ENCODE measurements at regions not wholly inside any gene's neighbourhood (a gene's known extent, or its start where the extent isn't known, plus 50 kb on each side); places are given as distances from the start of the nearest gene placed in this dataset.

DNA sequence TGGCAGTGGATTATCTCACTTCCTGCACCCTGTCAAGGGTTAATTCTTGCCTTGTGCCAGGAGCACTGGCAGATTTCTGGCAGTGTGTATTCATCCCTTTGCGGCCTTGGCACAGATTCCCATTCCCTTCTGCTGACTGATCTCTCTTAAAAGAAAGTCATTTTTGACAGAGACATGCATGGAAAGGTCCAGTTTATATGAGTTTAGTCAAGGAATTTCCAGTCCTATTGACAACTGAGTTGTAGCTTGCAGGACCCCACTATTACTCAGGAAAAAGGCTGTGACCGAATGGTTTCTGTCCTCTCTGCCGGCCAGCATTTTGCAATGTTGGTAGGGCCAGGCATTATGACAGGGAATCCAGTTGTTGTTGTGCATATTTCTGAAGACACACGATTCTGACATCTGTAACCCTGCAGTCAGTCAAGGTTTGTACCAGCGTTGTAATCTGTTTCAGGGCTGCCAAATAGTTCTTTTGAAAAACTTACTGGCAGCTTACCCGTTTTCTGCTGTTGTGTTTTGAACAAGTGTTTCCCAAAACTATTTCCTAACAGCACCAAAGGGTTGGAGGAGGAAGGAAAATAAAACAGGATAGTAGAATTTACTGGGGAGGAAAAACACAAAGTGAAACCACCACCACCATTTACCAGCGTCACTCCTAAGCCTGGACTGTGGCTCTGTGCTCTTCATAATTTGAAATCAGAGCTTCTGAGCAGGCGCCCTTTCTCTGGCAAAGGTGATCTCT, 243.4 kb upstream of the KLF4 start:
- DNase-seq (ENCODE audit: low read depth), result peak; percentile 91

DNA sequence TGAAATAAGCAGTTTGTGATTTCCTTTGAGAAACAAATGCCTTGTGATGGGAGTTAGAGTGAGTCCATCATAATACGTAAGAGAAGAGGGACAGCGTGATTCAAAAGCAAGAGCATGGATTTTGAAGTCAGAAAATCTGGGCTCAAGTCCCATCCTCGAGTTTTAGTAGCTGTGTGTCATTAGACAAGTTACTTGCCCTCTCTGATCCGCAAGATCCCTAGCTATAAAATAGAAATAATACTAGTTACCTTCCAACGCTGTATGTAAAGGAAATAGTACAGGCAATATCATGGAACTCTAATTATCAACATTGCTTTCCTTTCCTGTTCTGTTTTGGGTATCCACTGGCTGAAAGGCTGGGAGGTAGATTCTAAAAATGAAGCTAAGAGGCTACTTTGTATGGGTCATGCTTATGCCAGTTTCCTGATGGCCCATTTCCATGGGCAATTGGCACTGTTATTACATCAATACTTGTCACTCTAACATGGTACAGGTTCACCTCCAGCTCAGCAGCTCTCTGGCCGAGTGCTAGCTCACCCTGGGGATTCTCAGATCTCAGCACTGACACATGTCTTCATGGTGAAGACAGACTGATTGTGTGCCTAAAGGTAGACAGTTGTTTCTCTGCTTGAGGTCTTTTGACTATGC, 241.7 kb upstream of the KLF4 start:
- DNase-seq (ENCODE audit: low read depth), result no peak

DNA sequence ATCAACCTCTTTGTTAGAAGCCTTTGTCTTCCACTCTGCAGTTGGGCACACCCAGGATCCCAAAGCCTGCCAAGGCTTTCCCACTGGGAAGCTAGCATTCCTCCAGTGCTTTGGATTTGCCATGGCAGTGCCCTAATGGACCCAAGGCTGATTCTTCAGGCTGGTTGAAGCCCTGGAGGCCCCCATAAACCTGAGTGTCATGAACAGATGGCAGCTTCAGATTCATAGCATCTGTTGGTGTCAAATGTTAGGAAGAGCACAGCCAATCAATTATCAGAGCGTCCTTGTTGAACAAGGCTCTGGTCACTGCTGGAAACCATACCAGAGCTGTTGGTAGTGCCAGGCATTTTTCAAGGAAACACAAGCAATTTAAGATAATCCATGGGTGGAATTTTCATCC, 241.1 kb upstream of the KLF4 start:
- no peak for DNase-seq (ENCODE audit: low read depth)

DNA sequence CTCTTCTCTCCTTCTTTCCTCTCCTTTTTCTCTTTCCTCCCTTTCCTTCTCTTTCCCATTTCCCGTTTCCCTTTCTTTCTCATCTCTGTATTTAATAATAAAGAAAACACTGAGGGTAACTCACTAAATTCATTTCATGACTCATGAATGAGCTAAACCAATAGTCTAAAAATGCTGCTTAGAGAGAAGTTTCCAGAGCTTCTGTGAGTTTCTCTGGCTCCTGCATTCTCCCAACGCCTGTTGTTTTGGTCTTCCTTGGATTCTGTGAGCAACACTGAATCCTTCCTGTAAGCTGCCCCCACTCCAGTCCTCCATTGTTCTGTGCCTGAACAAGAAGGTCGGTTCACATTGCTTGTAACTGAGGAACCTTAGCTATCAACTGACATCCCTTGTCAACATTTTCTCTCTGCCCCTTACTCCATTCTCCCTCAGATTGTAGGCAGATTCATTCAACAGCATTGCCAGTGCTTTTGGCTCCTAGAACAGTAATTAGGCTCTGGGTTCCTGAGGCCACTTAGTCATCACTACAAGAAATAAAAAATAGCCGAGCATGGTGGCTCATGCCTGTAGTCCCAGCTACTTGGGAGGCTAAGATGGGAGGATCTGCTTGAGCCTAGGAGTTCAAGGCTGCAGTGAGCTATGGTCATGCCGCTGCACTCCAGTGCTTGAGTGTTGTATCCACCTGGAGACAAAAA, 237.7 kb upstream of the KLF4 start:
- peak; percentile 50 for DNase-seq (ENCODE audit: low read depth)

DNA sequence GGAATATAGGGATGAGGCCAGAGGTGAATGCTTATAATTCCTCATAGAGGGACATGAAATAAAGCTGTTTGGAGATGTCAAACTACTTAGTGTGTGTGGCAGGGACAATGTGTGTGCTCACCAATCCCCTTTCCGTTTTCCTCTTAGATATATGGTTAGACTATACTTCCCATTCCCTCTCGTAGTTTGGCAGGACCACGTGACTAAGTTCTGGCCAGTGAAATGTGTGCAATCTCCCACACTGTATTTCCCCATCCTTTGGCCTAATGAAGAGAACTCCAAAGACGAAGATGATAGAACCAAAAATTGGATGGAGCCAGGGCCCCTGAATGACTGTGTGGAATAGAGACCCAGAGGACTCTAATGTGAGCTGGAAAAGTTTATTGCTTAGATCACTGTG, 233.4 kb upstream of the KLF4 start:
- DNase-seq (ENCODE audit: low read depth), result no peak

DNA sequence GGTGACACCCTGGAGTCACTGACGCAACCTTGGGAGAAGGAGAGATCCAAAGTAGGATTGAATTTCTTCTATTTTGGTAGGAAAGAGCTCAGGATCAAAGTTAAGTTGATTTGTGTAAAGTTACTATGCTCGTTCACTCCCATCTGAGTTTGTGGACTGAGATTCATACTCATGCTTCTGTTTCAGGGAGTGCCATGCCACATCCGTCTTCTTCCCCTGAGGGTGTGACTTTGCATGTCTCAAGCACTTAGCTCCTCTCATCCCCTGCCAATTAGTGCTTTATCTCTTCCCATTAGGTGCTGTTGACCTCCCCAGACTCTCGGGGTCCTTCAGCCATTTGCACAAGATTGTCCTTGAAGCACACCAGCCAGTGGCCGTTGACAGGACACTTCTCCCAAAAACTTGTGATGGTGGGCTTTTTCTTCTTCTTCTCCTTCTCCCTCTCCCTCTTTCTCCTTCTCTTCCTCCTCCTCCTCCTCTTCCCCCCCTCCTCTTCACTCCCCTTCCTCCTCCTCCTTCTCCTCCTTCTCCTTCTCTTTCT, 232.2 kb upstream of the KLF4 start:
- DNase-seq (ENCODE audit: low read depth), result peak; percentile 58

DNA sequence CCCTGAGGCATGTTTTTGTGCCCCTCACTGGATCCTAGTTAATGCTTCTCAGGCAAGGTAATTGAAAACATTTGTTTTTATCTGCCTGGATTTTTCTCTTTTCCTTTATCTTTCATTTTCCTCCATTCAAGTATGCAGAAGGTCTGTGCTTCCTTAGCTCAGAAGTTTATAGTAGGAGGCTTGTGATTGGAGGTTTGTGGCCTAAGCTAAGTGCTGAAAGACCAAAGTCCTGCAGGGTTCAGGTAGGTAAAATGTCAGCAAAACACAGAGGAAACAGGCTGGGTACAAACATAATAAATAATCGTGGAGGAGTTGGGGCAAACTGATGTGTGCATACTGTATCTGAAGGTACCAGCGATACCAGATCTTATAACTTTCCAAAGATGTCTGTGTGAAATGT, 230.9 kb upstream of the KLF4 start:
- DNase-seq (ENCODE audit: low read depth), result peak; percentile 24

DNA sequence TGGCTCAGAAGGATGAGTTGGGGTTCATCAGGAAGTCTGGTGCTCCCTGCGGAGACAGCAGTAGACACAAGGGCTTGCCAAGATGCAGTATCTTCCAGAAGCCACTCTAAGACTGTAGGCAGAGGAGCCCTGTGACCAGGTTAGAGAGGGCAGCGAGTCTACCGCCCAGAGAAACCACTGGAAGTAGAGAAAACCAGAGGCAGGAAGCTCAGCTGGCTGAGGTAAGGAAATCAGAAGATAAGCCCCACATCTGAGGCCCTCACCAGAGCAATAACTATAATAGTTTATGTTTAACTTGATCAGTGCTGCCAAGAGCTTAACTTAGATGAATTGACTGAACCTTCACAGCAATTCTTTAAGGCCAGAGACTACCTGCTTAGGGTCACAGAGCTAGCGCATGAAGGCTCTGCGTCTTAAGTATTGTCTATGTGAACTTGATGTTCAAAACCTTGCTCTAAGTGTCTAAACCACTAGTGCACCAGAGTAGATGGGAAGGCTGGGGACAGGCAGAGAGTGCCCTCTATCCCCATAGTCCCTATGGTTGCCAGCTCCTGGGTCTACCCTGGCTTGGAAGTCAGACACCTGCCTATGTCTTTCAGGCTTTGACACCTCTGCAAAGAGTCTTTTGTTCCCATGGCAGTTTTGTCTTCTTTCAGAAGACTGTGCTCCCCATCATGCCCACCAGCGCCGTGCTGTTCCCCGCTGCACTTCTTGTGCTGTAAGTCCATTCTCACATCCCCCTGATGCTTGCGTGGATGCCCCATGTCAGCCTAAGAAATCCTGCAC, 228.2 kb upstream of the KLF4 start:
- DNase-seq (ENCODE audit: low read depth), result no peak

DNA sequence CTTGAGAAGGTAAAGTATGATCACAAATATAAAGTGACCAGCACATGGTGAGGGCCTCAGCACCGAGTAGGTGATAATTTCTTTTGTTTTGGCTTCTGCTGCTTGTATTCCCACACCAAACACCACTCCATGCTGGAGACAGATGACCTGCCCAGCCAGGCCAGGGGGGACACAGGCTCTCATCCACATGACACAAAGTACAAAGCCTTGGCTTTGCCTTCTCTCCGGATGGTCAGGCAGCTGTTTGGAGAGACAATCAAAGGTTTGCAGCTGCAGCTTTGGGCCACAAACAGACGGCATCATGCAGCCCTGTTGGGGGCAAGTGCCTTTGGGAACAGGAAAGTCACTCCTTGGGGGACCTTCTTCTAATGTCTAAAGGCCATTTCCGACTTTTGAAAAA, 226.2 kb upstream of the KLF4 start:
- no peak for DNase-seq (ENCODE audit: low read depth)

DNA sequence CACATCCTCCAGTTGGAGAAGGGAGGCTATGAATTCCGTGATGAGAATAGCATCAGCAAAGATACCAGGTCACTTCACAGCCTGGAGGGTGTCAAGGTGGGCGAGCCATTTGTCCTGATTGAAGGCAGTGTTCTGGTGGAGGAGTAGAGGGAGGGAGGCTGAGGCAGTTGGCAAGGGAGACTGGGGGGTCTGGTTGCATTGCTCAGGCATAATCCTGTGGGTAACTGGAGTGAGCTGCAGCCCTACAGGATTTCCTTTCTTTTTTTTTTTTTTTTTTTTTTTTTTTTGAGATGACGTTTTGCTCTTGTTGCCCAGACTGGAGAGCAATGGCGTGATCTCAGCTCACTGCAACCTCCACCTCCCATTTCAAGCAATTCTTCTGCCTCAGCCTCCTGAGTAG, 223.9 kb upstream of the KLF4 start:
- no peak for DNase-seq (ENCODE audit: low read depth)

DNA sequence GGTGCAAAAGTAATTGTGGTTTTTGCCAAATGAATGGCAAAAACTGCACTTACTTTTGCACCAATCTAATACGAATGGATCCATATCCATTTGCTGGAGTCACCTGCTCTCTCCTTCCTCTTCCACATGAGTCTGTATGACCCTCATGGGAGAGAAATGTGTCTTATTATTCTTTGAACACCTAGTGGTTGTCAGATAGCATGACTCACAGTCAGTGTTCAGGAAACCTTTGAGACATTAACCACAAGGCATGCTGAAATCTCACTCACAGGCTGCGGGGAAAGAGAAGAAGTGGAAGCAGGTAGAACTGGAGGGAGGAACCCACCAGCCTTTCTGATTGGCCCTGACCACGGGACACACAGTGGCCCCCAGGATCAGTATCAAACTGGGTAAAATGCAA, 222.8 kb upstream of the KLF4 start:
- DNase-seq (ENCODE audit: low read depth), result peak; percentile 82

DNA sequence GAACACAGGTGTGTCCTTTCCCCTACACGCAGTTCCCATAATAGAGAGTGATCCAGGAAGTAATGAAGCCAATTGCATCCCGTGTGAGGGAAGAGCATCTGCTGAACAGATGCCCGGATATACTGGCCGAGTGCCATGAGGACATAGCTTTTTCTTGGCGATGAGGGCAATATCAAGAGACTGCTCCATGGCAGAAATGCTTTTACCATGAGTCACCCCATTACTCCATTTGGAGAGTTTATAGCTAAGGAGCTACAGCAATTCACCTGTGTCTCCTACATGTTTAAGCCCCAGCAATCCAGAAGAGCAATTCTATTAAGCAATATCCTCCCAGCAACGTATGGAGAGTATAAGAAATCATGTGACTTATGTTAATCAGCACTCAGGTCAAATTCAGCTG, 222.0 kb upstream of the KLF4 start:
- DNase-seq (ENCODE audit: low read depth), result peak; percentile 99

DNA sequence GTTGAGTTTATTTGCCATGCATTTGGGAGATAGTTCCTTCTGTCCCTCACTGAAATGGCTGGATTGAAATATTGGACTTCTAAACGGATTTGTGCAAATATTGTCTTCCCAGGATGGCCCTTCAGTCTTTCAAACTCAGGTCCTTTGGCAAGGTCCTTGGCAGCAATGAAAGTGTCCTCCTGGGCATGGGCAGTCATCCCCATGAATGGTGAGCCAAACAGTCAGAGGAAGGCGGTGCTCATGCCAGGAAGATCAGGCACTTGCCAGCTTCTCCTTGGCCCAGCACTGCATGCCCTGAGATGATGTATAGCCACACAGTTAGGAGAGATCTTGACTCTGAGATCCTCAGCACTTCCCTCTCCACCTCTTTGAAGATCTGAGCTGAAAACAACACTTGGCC, 221.4 kb upstream of the KLF4 start:
- no peak for DNase-seq (ENCODE audit: low read depth)

DNA sequence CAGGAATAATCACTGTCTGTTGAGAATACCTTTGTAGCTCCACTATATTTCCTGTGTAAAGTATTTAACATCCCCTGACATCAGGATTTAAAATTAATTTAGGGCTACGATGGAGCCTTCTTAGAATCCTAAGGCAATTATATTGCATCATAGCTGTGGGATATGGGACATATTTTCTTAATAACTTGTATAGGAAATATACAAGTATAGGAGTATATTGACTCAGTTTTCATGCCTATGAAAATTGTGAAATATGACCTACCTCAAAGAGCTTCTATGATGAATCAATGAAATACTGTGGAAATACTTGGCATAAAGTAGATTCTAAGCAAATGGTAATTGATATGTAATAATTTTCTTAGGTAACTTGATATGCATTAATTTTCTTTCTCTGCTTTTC, 221.0 kb upstream of the KLF4 start:
- no peak for DNase-seq (ENCODE audit: low read depth)

DNA sequence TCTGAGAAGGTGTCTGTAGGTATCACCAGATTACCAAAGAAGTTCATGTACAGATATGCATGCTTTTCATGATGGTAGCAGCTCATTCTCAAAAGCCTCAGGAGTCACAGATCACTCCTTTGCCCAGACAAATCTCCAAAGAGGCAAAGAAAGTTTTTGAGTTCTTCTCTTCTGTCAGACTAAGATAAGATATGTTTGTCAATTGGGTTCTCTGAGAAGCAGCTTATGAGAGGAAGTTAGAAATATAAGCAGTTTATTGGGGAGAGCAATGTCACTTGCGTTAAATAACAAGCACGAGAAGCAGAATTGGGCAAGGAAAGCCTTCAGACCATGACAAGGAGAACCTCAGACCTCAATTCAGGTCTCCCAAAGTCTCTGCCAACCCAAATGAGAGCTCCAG, 219.2 kb upstream of the KLF4 start:
- DNase-seq (ENCODE audit: low read depth), result no peak

DNA sequence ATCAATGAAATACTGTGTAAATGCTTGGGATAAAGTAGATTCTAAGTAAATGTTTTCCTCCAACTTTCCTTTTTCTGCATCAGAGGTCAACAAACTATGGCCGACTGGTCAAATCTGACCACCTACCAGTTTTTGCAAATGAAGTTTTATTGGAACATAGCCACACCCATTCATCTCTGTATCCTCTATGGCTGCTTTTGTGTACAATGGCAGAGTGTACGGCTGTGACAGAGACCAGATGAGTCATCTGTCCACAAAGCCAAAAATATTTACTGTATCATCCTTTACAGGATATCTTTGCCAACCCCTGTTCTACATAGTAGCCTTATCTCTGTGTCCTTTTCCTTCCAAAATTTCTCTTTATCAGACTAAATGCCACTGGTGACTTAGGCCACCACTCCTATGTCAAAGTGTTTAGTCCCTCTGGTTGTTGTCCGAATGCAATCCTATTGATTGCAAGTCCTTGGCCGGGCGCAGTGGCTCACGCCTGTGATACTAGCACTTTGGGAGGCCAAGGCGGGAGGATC, 218.4 kb upstream of the KLF4 start:
- peak; percentile 96 for DNase-seq (ENCODE audit: low read depth)

DNA sequence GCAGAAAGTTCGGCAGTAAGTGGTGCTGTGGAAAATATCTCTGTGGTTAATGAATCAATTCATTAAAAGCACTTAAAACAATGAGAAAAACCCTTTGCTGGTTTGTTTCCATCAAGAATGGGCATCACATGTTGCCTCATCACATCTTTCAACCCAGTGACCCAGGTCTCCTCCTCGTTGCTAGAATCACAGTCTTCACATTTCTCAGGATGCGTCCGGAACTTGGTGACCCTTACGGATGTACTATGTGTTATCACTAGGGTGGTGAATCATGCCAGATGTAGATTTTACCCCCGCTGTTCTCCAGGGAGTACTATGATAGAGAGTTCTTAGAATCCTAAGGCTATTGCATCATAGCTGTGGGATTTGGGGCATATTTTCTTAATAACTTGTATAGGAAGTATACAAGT, 217.9 kb upstream of the KLF4 start:
- DNase-seq (ENCODE audit: low read depth), result peak; percentile 99

DNA sequence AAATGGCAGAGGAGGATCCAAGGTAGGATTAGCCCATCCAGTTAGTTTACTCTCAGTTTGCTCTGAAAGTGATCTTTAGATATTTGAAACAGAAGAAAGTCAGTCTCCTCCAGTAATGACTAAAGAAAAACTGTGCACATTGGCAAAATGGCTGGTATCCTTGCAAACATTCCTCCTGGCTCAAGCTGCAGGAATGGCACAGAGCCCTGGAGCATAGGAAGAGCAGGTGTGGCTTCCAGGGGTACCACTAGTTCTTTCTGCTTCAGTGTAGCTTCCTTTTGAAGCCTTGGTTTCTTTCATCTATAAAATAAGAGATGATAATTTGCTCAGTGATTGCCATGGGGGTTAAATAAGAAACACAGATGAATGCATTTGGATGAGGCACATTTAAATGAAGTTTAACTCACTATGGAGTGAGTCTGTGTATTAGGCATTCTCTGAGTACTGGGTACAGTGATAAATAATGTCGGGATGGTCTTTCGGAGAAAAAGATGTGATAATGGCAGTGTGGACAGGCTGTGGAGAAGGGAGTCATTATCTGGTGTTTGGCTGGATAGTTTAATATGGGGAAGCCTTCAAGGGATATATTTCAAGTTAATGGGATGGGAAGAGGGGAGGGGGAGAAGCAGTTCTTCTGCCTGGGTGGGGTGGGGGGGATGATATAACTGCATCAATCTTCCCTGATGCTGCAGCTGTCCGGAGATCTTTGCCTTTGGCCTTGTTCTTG, 217.3 kb upstream of the KLF4 start:
- peak; percentile 20 for DNase-seq (ENCODE audit: low read depth)

DNA sequence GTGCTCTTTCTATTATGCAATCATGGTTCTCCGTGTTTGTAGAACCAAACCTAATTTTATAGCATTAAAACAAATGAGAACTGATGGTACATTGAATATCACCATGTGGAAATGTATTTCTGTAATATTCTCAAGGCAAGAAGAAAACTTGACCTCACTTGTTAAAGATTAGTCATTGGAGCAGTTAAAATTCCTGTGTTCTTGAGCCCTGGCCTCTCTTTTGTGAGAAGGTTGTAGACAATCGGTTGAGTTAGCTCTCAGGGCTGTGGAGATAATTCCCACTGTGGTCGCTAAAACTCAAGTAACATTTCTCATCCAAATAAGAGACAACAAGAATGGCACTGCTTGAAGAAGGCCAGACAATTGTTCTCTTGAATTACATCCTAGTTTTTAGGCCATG, 216.0 kb upstream of the KLF4 start:
- DNase-seq (ENCODE audit: low read depth), result peak; percentile 13

DNA sequence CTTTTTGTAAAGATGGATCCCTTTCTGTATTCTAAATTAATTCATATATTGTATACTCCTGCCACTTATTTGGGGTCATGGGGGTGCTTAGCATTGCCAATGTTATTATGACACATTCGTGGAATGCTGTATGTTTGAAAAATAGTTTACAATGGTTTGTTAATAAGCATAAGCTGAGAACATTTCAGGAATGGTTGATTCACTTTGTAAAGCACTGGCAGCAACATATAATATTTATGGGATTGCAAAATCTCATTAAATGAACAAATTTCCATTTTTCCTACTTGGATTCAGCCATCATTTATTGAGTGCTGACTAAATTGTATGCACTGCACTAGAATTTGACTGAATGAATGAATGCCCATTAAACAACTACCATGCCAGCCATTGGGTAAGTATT, 215.2 kb upstream of the KLF4 start:
- no peak for DNase-seq (ENCODE audit: low read depth)

DNA sequence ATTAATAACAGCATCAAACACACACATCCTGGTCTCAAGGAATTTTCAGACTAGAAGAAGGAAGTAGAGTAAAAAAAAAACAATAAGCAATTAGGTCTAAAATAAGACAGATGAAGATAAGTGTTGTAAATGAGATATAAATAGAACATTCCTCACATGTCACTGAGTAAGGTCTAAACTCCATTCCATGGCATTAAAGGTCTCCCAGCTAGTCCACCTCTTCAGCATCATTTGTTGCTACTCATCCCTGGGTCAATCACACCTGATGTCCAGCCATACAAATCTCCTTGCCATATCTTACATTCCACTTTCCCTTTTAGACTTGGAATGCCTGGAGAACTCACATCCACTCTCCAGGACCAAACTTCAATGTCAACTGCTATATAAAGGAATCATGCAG, 214.1 kb upstream of the KLF4 start:
- no peak for DNase-seq (ENCODE audit: low read depth)

Data from RPMI7951 (cell line).